ENCODE measurements at regions not wholly inside any gene's neighbourhood (a gene's known extent, or its start where the extent isn't known, plus 50 kb on each side); places are given as distances from the start of the nearest gene placed in this dataset.

DNA sequence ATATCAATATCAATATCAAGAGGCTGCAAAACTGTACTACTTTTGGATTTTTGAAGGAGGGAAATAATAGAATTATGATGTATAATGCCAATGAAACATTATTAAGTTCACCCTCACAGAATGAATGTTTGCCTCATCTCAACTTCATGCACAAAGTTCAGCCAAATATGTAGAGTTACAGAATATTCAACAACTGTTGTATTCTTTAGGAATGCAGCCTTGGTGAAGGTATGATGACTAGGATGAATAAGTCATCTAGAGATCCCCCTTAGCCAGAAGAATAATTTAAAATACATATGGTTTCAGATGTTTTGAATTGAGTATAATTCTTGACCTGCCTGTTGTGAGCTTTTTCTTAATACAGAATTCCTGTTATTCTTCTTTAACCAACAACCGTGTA, 308.3 kb downstream of the COX7C start:
- TF ChIP-seq, protein P1, sequence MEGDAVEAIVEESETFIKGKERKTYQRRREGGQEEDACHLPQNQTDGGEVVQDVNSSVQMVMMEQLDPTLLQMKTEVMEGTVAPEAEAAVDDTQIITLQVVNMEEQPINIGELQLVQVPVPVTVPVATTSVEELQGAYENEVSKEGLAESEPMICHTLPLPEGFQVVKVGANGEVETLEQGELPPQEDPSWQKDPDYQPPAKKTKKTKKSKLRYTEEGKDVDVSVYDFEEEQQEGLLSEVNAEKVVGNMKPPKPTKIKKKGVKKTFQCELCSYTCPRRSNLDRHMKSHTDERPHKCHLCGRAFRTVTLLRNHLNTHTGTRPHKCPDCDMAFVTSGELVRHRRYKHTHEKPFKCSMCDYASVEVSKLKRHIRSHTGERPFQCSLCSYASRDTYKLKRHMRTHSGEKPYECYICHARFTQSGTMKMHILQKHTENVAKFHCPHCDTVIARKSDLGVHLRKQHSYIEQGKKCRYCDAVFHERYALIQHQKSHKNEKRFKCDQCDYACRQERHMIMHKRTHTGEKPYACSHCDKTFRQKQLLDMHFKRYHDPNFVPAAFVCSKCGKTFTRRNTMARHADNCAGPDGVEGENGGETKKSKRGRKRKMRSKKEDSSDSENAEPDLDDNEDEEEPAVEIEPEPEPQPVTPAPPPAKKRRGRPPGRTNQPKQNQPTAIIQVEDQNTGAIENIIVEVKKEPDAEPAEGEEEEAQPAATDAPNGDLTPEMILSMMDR (IDR thresholded peaks at IDR 0.05): no peak
- TF ChIP-seq POLR2A (IDR thresholded peaks at IDR 0.05): no peak

All from lower leg skin (tissue), 3 donors.